ENCODE measurements at regions not wholly inside any gene's neighbourhood (a gene's known extent, or its start where the extent isn't known, plus 50 kb on each side); places are given as distances from the start of the nearest gene placed in this dataset.
A peak's percentile ranks its signal among the peaks of the same experiment; 100 is the strongest.

GRCh38 chr3:59580996-59581395 lies 531.2 kb upstream of the CFAP20DC start:
- TF ChIP-seq CTCF (IDR thresholded peaks at IDR 0.05; ENCODE audit: low read depth, low read length), result no peak

GRCh38 chr3:59580499-59580898 lies 530.7 kb upstream of the CFAP20DC start:
- no peak overlapping the region for H3K4me3 ChIP-seq (ENCODE audit: low read depth, low read length)
- no peak for TF ChIP-seq CTCF (IDR thresholded peaks at IDR 0.05; ENCODE audit: low read depth, low read length)

More at GRCh38 chr3:59580996-59581395, 531.2 kb upstream of the CFAP20DC start:
- no peak overlapping the region for H3K4me3 ChIP-seq (ENCODE audit: low read depth, low read length)

- no peak for TF ChIP-seq CTCF (IDR thresholded peaks at IDR 0.05; ENCODE audit: low read depth, low read length)
- H3K4me3 ChIP-seq (ENCODE audit: low read depth, low read length), result no peak overlapping the region
These were observed 528.3 kb upstream of the CFAP20DC start for GRCh38 chr3:59578129-59578528.

- H3K4me3 ChIP-seq (ENCODE audit: low read depth, low read length), result no peak overlapping the region
- TF ChIP-seq CTCF (IDR thresholded peaks at IDR 0.05; ENCODE audit: low read depth, low read length), result no peak
These were observed 526.8 kb upstream of the CFAP20DC start for GRCh38 chr3:59576606-59577005.

GRCh38 chr3:59575113-59576001 lies 525.5 kb upstream of the CFAP20DC start:
- no peak overlapping the region for H3K4me3 ChIP-seq (ENCODE audit: low read depth, low read length)
- TF ChIP-seq CTCF (IDR thresholded peaks at IDR 0.05; ENCODE audit: low read depth, low read length), result peak; percentile 89

- no peak for TF ChIP-seq CTCF (IDR thresholded peaks at IDR 0.05; ENCODE audit: low read depth, low read length)
- no peak overlapping the region for H3K4me3 ChIP-seq (ENCODE audit: low read depth, low read length)
These were observed 524.1 kb upstream of the CFAP20DC start for GRCh38 chr3:59573911-59574310.

GRCh38 chr3:59572106-59572505 lies 522.3 kb upstream of the CFAP20DC start:
- no peak for TF ChIP-seq CTCF (IDR thresholded peaks at IDR 0.05; ENCODE audit: low read depth, low read length)
- no peak overlapping the region for H3K4me3 ChIP-seq (ENCODE audit: low read depth, low read length)

All from WI38 (cell line).